ENCODE measurements at regions not wholly inside any gene's neighbourhood (a gene's known extent, or its start where the extent isn't known, plus 50 kb on each side); places are given as distances from the start of the nearest gene placed in this dataset.

- DNase-seq: no peak
These were observed 562.6 kb downstream of the DCDC2C start for GRCh38 chr2:4265936-4266335.

- DNase-seq: no peak
These were observed 566.5 kb downstream of the DCDC2C start for GRCh38 chr2:4269885-4270284.

GRCh38 chr2:4272261-4272858 is 569.0 kb downstream of the DCDC2C start:
- no peak for DNase-seq

- DNase-seq: no peak
These were observed 575.0 kb downstream of the DCDC2C start for GRCh38 chr2:4278392-4278791.

GRCh38 chr2:4279431-4279830 is 576.1 kb downstream of the DCDC2C start:
- DNase-seq: no peak

GRCh38 chr2:4291430-4291829 is 588.1 kb downstream of the DCDC2C start:
- no peak for DNase-seq

GRCh38 chr2:4295680-4296079 is 592.3 kb downstream of the DCDC2C start:
- DNase-seq: no peak

- DNase-seq: no peak
These were observed 597.2 kb downstream of the DCDC2C start for GRCh38 chr2:4300616-4301015.

- no peak for DNase-seq
These were observed 621.2 kb downstream of the DCDC2C start for GRCh38 chr2:4324531-4324930.

- no peak for DNase-seq
These were observed 633.5 kb downstream of the DCDC2C start for GRCh38 chr2:4336864-4337263.

- no peak for DNase-seq
These were observed 635.0 kb downstream of the DCDC2C start for GRCh38 chr2:4338345-4338744.

GRCh38 chr2:4340536-4340935 is 637.2 kb downstream of the DCDC2C start:
- no peak for DNase-seq

- DNase-seq: no peak
These were observed 643.3 kb downstream of the DCDC2C start for GRCh38 chr2:4346628-4347027.

- no peak for DNase-seq
These were observed 650.3 kb downstream of the DCDC2C start for GRCh38 chr2:4353668-4354067.

- DNase-seq: no peak
These were observed 650.8 kb downstream of the DCDC2C start for GRCh38 chr2:4354164-4354563.

GRCh38 chr2:4354678-4355077 is 651.3 kb downstream of the DCDC2C start:
- no peak for DNase-seq

GRCh38 chr2:4356109-4356508 is 652.7 kb downstream of the DCDC2C start:
- no peak for DNase-seq

GRCh38 chr2:4356541-4356940 is 653.2 kb downstream of the DCDC2C start:
- DNase-seq: no peak

GRCh38 chr2:4357121-4357520 is 653.7 kb downstream of the DCDC2C start:
- no peak for DNase-seq

- no peak for DNase-seq
These were observed 655.5 kb downstream of the DCDC2C start for GRCh38 chr2:4358837-4359236.

- DNase-seq: no peak
These were observed 665.5 kb downstream of the DCDC2C start for GRCh38 chr2:4368907-4369306.

GRCh38 chr2:4369826-4370419 is 666.5 kb downstream of the DCDC2C start:
- DNase-seq: no peak

GRCh38 chr2:4370422-4371090 is 667.2 kb downstream of the DCDC2C start:
- no peak for DNase-seq

- DNase-seq: no peak
These were observed 677.7 kb downstream of the DCDC2C start for GRCh38 chr2:4381049-4381448.

GRCh38 chr2:4381773-4382172 is 678.4 kb downstream of the DCDC2C start:
- DNase-seq: no peak

All from activated CD8-positive, alpha-beta memory T cell treated with anti-CD3 and anti-CD28 coated beads for 24 hours (primary cell).